Left lung (tissue), 4 donors: ENCODE measurements at regions not wholly inside any gene's neighbourhood (a gene's known extent, or its start where the extent isn't known, plus 50 kb on each side); places are given as distances from the start of the nearest gene placed in this dataset.

Experiments used
- ATAC-seq: fragments of 200-7000 bp; cut with Tn5 transposase; one replicate; pipeline ENCODE4 v1.9.1; 2020; ENCODE audit warnings: moderate library complexity
- DNase-seq, 4 donors: peaks; one replicate each; pipeline ENCODE4 v3.0.0-alpha.2; 2013 to 2020
- H3K27ac ChIP-seq, 2 donors: fragments of 200-600 bp; sonication (generic) in 1 of 2; one replicate each; pipeline versions ENCODE4 v1.5.0 to v1.8.0; 2020 to 2021
- H3K27me3 ChIP-seq, 2 donors: fragments of 200-600 bp; sonication (generic) in 1 of 2; one replicate each; pipeline versions ENCODE4 v1.5.0 to v1.8.0; 2020 to 2021
- H3K36me3 ChIP-seq, 2 donors: fragments of 200-600 bp; sonication (generic) in 1 of 2; one replicate each; pipeline versions ENCODE4 v1.5.0 to v1.8.0; 2020 to 2021
- H3K4me1 ChIP-seq, 2 donors: fragments of 200-600 bp; one replicate each; pipeline ENCODE4 v1.8.0; 2021
- H3K4me3 ChIP-seq, 2 donors: fragments of 200-600 bp; sonication (generic) in 1 of 2; one replicate each; pipeline versions ENCODE4 v1.5.0 to v1.8.0; 2020 to 2021; ENCODE audit warnings: mild to moderate bottlenecking in 1 of 2
- H3K9me3 ChIP-seq, 2 donors: fragments of 200-600 bp; sonication (generic) in 1 of 2; one replicate each; pipeline versions ENCODE4 v1.5.0 to v1.8.0; 2020 to 2021
- intact Hi-C, 2 donors: fragments of 100-400 bp; cut with DNase I; formaldehyde crosslinking; loops; one replicate each; pipeline versions ENCODE4 v1.11.2 to v1.14.2; 2022
- TF ChIP-seq, protein P1 (sequence below), 2 donors: fragments of 200-600 bp; sonication (generic) in 1 of 2; IDR thresholded peaks; one replicate each; pipeline versions ENCODE4 v1.5.0 to v1.8.0; 2021; ENCODE audit warnings: antibody characterized with exemption in 2 of 2
- donor health status: DM: no; HTN: yes; CAD: no.
- donor health status: DM: no; HTN: no; CAD: no.

GRCh38 chr3:107106316-107106715, 270.9 kb upstream of the CCDC54 start:
- Histone ChIP-seq H3K27me3 (no peaks in the 10 kb centered on the region), H3K27ac (no peak overlapping the region), H3K36me3 (no peaks in the 10 kb centered on the region), H3K9me3 (peaks cover 0 to 10% of the 10 kb centered on the region in 2 donors), H3K4me3 (no peak overlapping the region), H3K4me1 (no peaks in the 10 kb centered on the region)
- intact Hi-C loops = no loop called here
- ATAC-seq = no peak
- TF ChIP-seq, protein P1, sequence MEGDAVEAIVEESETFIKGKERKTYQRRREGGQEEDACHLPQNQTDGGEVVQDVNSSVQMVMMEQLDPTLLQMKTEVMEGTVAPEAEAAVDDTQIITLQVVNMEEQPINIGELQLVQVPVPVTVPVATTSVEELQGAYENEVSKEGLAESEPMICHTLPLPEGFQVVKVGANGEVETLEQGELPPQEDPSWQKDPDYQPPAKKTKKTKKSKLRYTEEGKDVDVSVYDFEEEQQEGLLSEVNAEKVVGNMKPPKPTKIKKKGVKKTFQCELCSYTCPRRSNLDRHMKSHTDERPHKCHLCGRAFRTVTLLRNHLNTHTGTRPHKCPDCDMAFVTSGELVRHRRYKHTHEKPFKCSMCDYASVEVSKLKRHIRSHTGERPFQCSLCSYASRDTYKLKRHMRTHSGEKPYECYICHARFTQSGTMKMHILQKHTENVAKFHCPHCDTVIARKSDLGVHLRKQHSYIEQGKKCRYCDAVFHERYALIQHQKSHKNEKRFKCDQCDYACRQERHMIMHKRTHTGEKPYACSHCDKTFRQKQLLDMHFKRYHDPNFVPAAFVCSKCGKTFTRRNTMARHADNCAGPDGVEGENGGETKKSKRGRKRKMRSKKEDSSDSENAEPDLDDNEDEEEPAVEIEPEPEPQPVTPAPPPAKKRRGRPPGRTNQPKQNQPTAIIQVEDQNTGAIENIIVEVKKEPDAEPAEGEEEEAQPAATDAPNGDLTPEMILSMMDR (IDR thresholded peaks at IDR 0.05) = no peak
- no peak for DNase-seq

DNA sequence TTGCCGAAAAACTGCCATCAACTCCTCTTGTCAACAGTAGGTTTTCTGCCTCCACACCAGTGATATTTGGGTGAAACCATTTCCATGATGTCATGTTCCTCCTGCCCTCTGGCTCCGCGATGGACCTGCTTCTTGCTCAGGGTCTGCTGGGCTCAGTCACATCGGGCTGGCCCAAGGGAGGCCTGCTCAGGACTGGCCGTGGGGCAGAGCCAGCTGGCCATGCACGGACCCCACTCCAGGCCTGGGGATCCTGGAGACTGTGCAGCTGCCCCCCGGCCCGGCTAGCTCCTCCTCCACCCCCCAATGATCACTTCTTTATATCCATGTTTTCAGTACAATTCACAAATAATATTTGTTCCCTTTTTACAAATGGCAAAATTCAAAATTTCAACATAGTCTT, 270.3 kb upstream of the CCDC54 start:
- TF ChIP-seq, protein P1 (IDR thresholded peaks at IDR 0.05) = no peak
- ATAC-seq (no peak), DNase-seq (peak in 1 of 4 donors; percentile 59)
- intact Hi-C loops = no loop called here
- H3K27me3 ChIP-seq = no peaks in the 10 kb centered on the region
- no peak overlapping the region for H3K4me3 ChIP-seq
- no peak overlapping the region for H3K27ac ChIP-seq
- H3K36me3 ChIP-seq = no peaks in the 10 kb centered on the region
- no peaks in the 10 kb centered on the region for H3K4me1 ChIP-seq
- peaks cover 0 to 10% of the 10 kb centered on the region in 2 donors for H3K9me3 ChIP-seq

DNA sequence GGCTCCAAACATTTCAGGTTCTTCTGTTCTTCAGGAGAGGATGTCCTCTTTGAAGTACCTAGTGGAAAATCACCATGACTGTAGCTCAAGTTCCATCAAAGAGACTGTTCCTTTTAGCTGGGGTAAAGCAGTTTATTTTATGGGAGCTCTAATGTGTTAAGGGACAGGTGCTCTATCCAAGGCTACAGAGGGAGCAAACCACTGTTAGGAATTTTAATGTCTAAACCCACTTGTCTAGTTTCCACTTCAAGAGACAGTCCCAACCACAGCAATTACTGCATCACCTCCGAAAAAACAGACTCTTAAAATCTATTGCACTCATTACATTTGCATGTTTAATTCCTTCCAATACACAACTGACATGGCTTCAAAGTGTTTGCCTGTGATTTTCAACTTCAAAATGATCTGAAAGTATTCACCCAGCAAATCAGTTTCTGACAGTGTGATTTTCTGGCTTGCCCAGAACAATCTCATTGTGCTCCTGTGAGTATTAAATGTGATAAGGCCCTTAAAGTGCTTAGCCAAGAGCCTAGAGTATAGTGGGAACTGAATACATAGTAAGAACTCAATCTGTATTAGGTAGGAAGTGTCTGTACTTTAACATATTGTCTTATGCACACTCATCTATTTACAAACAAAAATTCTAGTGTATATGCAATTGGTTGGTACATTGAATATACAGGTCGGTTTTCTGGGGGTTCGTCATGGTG, 266.5 kb upstream of the CCDC54 start:
- Histone ChIP-seq H3K27me3 (no peaks in the 10 kb centered on the region), H3K4me3 (no peak overlapping the region), H3K36me3 (no peaks in the 10 kb centered on the region), H3K27ac (no peak overlapping the region), H3K4me1 (no peaks in the 10 kb centered on the region), H3K9me3 (peaks cover 0 to 1% of the 10 kb centered on the region in 2 donors)
- TF ChIP-seq, protein P1 (IDR thresholded peaks at IDR 0.05) = no peak
- intact Hi-C loops = no loop called here
- no peak for DNase-seq
- no peak for ATAC-seq

GRCh38 chr3:107111872-107112271, 265.4 kb upstream of the CCDC54 start:
- no peak for DNase-seq
- Histone ChIP-seq H3K36me3 (no peaks in the 10 kb centered on the region), H3K4me3 (no peak overlapping the region), H3K27ac (no peak overlapping the region), H3K27me3 (no peaks in the 10 kb centered on the region), H3K9me3 (no peaks in the 10 kb centered on the region), H3K4me1 (no peaks in the 10 kb centered on the region)
- intact Hi-C loops = no loop called here
- TF ChIP-seq, protein P1 (IDR thresholded peaks at IDR 0.05) = no peak
- ATAC-seq = no peak

DNA sequence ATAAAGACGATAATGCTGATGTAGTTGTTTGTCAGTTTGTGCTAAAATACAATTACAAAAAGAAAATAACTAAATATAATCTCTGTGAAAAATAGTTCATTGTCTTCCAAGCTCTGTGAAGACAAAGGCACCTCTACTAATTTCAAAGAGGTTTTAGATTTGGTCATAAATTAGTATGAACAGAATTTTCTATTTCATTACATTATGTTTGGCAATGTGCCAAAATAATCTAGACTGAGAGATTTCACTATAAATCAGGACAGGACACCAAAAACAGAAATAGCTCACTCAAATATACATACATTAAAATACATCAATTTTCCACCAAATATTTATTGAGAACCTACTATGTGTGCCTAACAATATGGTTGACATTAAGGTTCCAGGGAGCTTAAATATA, 264.9 kb upstream of the CCDC54 start:
- Histone ChIP-seq H3K36me3 (no peaks in the 10 kb centered on the region), H3K4me3 (no peak overlapping the region), H3K27me3 (no peaks in the 10 kb centered on the region), H3K4me1 (no peaks in the 10 kb centered on the region), H3K27ac (no peak overlapping the region), H3K9me3 (no peaks in the 10 kb centered on the region)
- intact Hi-C loops = no loop called here
- no peak for DNase-seq
- ATAC-seq = no peak
- TF ChIP-seq, protein P1 (IDR thresholded peaks at IDR 0.05) = no peak
